K562 (cell line): ENCODE measurements at regions not wholly inside any gene's neighbourhood (a gene's known extent, or its start where the extent isn't known, plus 50 kb on each side); places are given as distances from the start of the nearest gene placed in this dataset.

Experiments
- ATAC-seq: fragments of 200-7000 bp; cut with Tn5 transposase; 3 replicates; pipeline ENCODE4 v1.9.1; 2020; ENCODE audit warnings: moderate library complexity
- BruUV-seq: library from RNA; stranded (reverse); fragments of 400-500 nt; replicated peaks from 2 replicates; lab custom pipeline; 2021; lab: Mats Ljungman, UMichigan
- CTCF ChIA-PET: fragments of 300-600 bp; formaldehyde crosslinking; extraction: SDS; loops from one replicate; lab custom pipeline; 2021; ENCODE audit warnings: low intra/inter-chr PET ratio; lab: Yijun Ruan, JAX
- POLR2A ChIA-PET: fragments of 300-600, 350-650 bp; sonication (Branson Sonifier 250); formaldehyde crosslinking; extraction: SDS; loops from one replicate; lab custom pipeline; 2021; ENCODE audit warnings: antibody characterized with exemption, inconsistent platforms; lab: Yijun Ruan, JAX
- DNase-seq, 4 experiments: peaks; one replicate each; pipeline versions ENCODE4 v3.0.0 to v3.0.0-alpha.2; 2011 to 2018; ENCODE audit warnings: low spot score in 3 of 4, mixed read lengths in 3 of 4; ENCODE audit errors: extremely low read depth in 1 of 4
- FAIRE-seq: peaks from 2 replicates; lab custom pipeline; 2011; peaks lifted over from hg19 to GRCh38; lab: Jason Lieb, UNC
- H2AFZ ChIP-seq: 2 replicates; pipeline ENCODE4 v1.6.0; 2011; ENCODE audit warnings: low read depth, low read length, control low read depth, inconsistent platforms
- H3K27ac ChIP-seq: fragments of 200-600 bp; 3 replicates; pipeline ENCODE4 v1.8.0; 2011; ENCODE audit warnings: low read depth, mild to moderate bottlenecking, control low read depth, inconsistent platforms, low read length, moderate library complexity, mixed read lengths; ENCODE audit errors: extremely low read depth
- H3K27me3 ChIP-seq, 2 experiments: fragments of 300-600 bp in 1 of 2; 2 replicates in 1 of 2; 3 replicates in 1 of 2; pipeline versions ENCODE4 v1.6.0 to v1.8.0; 2011; ENCODE audit warnings: inconsistent platforms in 2 of 2, low read length in 2 of 2, mild to moderate bottlenecking in 1 of 2, mixed read lengths in 1 of 2, moderate library complexity in 1 of 2; ENCODE audit not compliant: control insufficient read depth in 2 of 2, insufficient read depth in 2 of 2
- H3K36me3 ChIP-seq: fragments of 300-600 bp; 3 replicates; pipeline ENCODE4 v1.8.0; 2011; ENCODE audit warnings: mild to moderate bottlenecking, low read length, inconsistent platforms; ENCODE audit not compliant: control insufficient read depth, insufficient read depth
- H3K4me1 ChIP-seq, 2 experiments: fragments of 200-600 bp in 1 of 2; replicated peaks in 1 of 2; 2 replicates in 1 of 2; 3 replicates in 1 of 2; pipeline versions ENCODE4 v1.5.1 to v1.8.0; 2011; ENCODE audit warnings: inconsistent platforms in 2 of 2, low read length in 2 of 2, mild to moderate bottlenecking in 1 of 2, mixed read lengths in 1 of 2, moderate library complexity in 1 of 2; ENCODE audit not compliant: control insufficient read depth in 2 of 2, insufficient read depth in 2 of 2
- H3K4me2 ChIP-seq: 2 replicates; pipeline ENCODE4 v1.6.1; 2011; ENCODE audit warnings: low read length, control low read depth, inconsistent platforms, mixed read lengths; ENCODE audit not compliant: insufficient read depth
- H3K4me3 ChIP-seq: fragments of 200-600 bp; sonication (generic), shearing (Covaris generic); 2 replicates; pipeline ENCODE4 v1.5.1; 2016; ENCODE audit warnings: control low read depth, inconsistent platforms
- H3K79me2 ChIP-seq: fragments of 200-600 bp; 3 replicates; pipeline ENCODE4 v1.8.0; 2011; ENCODE audit warnings: low read length, inconsistent platforms; ENCODE audit not compliant: control insufficient read depth, insufficient read depth
- H3K9ac ChIP-seq, 2 experiments: 2 replicates each; pipeline versions ENCODE4 v1.6.0 to v1.6.1; 2011; ENCODE audit warnings: low read depth in 2 of 2, low read length in 2 of 2, control low read depth in 1 of 2, inconsistent platforms in 1 of 2, mild to moderate bottlenecking in 1 of 2, mixed read lengths in 1 of 2; ENCODE audit not compliant: insufficient read depth in 1 of 2
- H3K9me1 ChIP-seq: one replicate; pipeline ENCODE4 v1.6.0; 2011; ENCODE audit warnings: inconsistent platforms, mild to moderate bottlenecking, low read length, moderate library complexity; ENCODE audit not compliant: control insufficient read depth, insufficient read depth
- H3K9me3 ChIP-seq: replicated peaks from 2 replicates; pipeline ENCODE4 v1.5.1; 2011; ENCODE audit warnings: low read depth, low read length, inconsistent platforms; ENCODE audit not compliant: control insufficient read depth, insufficient read depth
- H4K20me1 ChIP-seq: replicated peaks from 2 replicates; pipeline ENCODE4 v1.6.1; 2011; ENCODE audit warnings: low read length, inconsistent platforms, mixed read lengths; ENCODE audit not compliant: control insufficient read depth, insufficient read depth
- CEBPG ChIP-seq, 3 experiments: fragments of 200-800 bp in 1 of 3; sonication (Bioruptor generic) in 1 of 3; sonication (generic) in 1 of 3; formaldehyde crosslinking in 1 of 3; IDR thresholded peaks in 2 of 3; conservative IDR thresholded peaks in 1 of 3; 2 replicates each; pipeline versions ENCODE4 v1.6.1 to v1.8.0; 2016 to 2022; ENCODE audit warnings: missing compliant biosample characterization in 2 of 3, missing genetic modification characterization in 2 of 3, mild to moderate bottlenecking in 1 of 3, missing genetic modification reagents in 1 of 3
- ESRRB ChIP-seq: fragments of 250-450 bp; sonication (Bioruptor Pico); IDR thresholded peaks from 2 replicates; pipeline ENCODE4 v1.5.0; 2020; ENCODE audit warnings: mild to moderate bottlenecking, moderate library complexity, borderline replicate concordance
- FOXM1 ChIP-seq, 2 experiments: fragments of 450-650 bp in 1 of 2; sonication (generic) in 1 of 2; formaldehyde crosslinking in 1 of 2; IDR thresholded peaks; 2 replicates each; pipeline versions ENCODE4 v1.6.1 to v1.9.0; 2017 to 2022; ENCODE audit warnings: low read depth in 2 of 2, mild to moderate bottlenecking in 2 of 2, missing genetic modification reagents in 1 of 2, moderate library complexity in 1 of 2
- MAFG ChIP-seq: fragments of 450-650 bp; conservative IDR thresholded peaks from 2 replicates; pipeline ENCODE4 v1.6.1; 2016; ENCODE audit warnings: missing genetic modification characterization, missing compliant biosample characterization
- MAFK ChIP-seq: IDR thresholded peaks from 2 replicates; pipeline ENCODE4 v1.6.1; 2011; ENCODE audit warnings: low read length, improper control_type of control experiment
- PTBP1 ChIP-seq: fragments of 200-400 bp; formaldehyde crosslinking; IDR thresholded peaks from 2 replicates; pipeline ENCODE4 v1.6.1; 2017; ENCODE audit warnings: low read depth, low read length
- TEAD2 ChIP-seq: fragments of 450-650 bp; IDR thresholded peaks from 2 replicates; pipeline ENCODE4 v1.6.1; 2016; ENCODE audit warnings: missing genetic modification characterization, control low read depth, missing compliant biosample characterization
- ZNF232 ChIP-seq: sonication (generic); formaldehyde crosslinking; IDR thresholded peaks from 2 replicates; pipeline ENCODE4 v1.8.0; 2022; ENCODE audit warnings: mild to moderate bottlenecking, missing genetic modification reagents
- WGBS: fragments of 100-300 bp; shearing (Covaris generic); methylation state at CpG from one replicate; pipeline ENCODE4 v1.1.6; 2016; ENCODE audit warnings: low coverage, mixed read lengths; ENCODE audit not compliant: insufficient coverage; ENCODE audit errors: missing lambda C conversion rate; 5-methylcytosine and 5-hydroxymethylcytosine counted together
- in situ Hi-C: fragments of 300-500 bp; cut with MboI; formaldehyde crosslinking; loops from 4 replicates; pipeline ENCODE4 v1.15.0; 2018; ENCODE audit warnings: inconsistent platforms, mixed read lengths
- intact Hi-C: fragments of 100-400 bp; cut with micrococcal nuclease; formaldehyde crosslinking; loops from 2 replicates; pipeline ENCODE4 v1.14.2; 2022
- TF ChIP-seq, protein P1 (sequence below): fragments of 250-450 bp; sonication (Bioruptor Pico); IDR thresholded peaks from 2 replicates; pipeline ENCODE4 v1.8.0; 2022; ENCODE audit warnings: inconsistent platforms, mild to moderate bottlenecking, moderate library complexity, borderline replicate concordance

DNA sequence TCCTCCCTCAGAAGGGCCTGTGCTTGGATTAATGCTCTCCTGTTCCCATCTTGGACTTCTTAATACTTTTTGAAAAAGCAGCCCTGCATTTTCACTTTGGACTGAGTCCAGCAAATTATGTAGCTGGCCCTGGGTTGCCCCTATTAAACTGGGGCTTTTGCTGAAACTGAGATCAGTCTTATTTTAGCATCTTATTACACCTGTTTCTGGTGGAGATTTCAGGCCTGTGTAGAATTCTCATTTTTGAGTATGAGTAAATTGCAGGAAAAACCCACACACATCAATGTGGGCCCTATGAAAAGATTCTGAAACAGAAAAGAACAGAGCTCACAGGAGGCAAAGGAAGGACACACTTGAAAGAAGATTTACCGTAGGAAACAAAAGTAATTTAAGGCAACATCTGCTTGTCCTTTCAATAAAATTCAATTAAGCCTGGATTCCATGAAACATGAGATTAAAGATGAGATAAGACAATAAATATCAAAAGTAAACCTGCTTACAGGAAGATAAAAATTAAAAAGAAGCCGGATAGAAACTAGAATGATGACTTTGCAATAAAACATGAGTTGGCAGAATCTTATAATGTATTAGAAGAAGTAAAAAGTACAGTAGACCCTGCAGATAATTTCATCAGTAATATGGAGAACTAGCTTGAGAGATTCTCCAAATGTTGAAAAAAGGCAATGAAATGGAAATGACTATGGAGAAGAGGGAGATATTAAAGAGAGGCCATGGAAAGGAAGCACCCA is 90.7 kb upstream of the GCFC2 start (continued):
- TF ChIP-seq FOXM1 (IDR thresholded peaks at IDR 0.05; ENCODE audit: low read depth) (no peak), FOXM1 (CRISPR knock-in tag; IDR thresholded peaks at IDR 0.05; ENCODE audit: low read depth) (no peak), ESRRB (CRISPR knock-in tag) (no peak), MAFG (tag) (peak; percentile 68), MAFK (peak; percentile 38; the same call in 1 of the 2 replicates), ZNF232 (CRISPR knock-in tag) (no peak), TEAD2 (no peak)

DNA sequence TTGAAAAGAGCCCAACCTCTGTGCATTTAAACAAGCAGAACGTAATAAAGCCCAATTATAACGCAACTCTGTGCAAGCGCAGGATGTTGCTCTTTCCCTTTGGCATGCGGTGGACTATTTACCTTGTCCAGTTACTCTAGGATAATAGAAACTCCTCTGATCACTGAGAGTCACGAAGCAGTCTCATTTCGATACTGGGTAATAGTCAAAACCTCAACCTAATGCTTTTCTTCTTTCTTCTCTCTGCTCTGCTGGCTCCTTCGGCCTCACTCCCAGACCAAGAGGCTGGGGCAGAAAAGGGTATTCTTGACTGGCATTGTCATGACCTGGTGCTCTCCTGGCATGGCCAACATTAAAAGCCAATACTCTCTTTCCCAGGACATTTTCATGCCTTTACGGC is 89.7 kb upstream of the GCFC2 start:
- intact Hi-C loops (no loop called here), in situ Hi-C loops (no loop called here)
- TF ChIP-seq, protein P1, sequence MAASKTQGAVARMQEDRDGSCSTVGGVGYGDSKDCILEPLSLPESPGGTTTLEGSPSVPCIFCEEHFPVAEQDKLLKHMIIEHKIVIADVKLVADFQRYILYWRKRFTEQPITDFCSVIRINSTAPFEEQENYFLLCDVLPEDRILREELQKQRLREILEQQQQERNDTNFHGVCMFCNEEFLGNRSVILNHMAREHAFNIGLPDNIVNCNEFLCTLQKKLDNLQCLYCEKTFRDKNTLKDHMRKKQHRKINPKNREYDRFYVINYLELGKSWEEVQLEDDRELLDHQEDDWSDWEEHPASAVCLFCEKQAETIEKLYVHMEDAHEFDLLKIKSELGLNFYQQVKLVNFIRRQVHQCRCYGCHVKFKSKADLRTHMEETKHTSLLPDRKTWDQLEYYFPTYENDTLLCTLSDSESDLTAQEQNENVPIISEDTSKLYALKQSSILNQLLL (CRISPR knock-in tag) = no peak
- TF ChIP-seq PTBP1 (no peak), CEBPG (CRISPR knock-in tag; IDR thresholded peaks at IDR 0.05) (no peak), CEBPG (tag; conservative IDR thresholded peaks at IDR 0.05 in 1 of 2, IDR thresholded peaks at IDR 0.05 in 1 of 2) (peak in 1 of 2 experiments; percentile 55; a peak in 1 of 4 replicates)
- no peaks in the 10 kb centered on the region for H3K36me3 ChIP-seq
- ChIA-PET POLR2A (no interaction called here), CTCF (no interaction called here)
- H3K4me2 ChIP-seq = no peak overlapping the region
- no peaks in the 10 kb centered on the region for H3K9me1 ChIP-seq
- H3K4me1 ChIP-seq = no peaks in the 10 kb centered on the region
- no peak overlapping the region for H3K4me3 ChIP-seq
- peaks cover 2 to 4% of the 10 kb centered on the region in 2 experiments; a peak in 2 of 5 replicates for H3K27me3 ChIP-seq
- DNase-seq (no peak), FAIRE-seq (no peak), ATAC-seq (no peak)
- H3K79me2 ChIP-seq = no peaks in the 10 kb centered on the region
- no TSS peak for BruUV-seq
- H3K27ac ChIP-seq = no peak overlapping the region
- H4K20me1 ChIP-seq = no peaks in the 10 kb centered on the region
- H3K9me3 ChIP-seq = no peaks in the 10 kb centered on the region
- H2AFZ ChIP-seq = no peak overlapping the region
- H3K9ac ChIP-seq = no peak overlapping the region
- 3% methylated on average over 8 of the region's 8 CpGs for WGBS
